ENCODE measurements at regions not wholly inside any gene's neighbourhood (a gene's known extent, or its start where the extent isn't known, plus 50 kb on each side); places are given as distances from the start of the nearest gene placed in this dataset.
"Not testable (repeated sequence)": the region's sequence is repeated elsewhere in the genome, so short reads cannot be mapped to it uniquely, and the experiment has no call there.

DNA sequence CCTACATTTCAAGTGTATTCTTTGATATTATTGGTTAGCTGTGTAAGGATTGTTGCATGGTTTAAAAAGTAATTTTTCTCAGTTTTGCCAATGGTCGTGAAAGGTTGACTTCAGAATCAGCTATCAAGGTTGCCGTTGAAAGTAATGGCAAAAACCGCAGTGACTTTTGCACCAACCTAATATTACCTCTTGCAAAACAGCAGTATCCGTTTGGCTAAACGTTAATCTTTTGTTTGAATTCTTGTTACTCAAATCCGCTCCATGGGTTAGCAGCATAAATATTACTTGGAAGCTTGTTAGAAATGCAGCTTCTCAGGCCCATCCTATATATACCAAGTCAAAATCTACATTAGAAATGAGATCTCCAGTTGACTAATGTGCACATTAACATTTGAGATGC lies 141.6 kb upstream of the PRSS12 start:
- POLR2A ChIA-PET, CTCF ChIA-PET: not testable (repeated sequence)

DNA sequence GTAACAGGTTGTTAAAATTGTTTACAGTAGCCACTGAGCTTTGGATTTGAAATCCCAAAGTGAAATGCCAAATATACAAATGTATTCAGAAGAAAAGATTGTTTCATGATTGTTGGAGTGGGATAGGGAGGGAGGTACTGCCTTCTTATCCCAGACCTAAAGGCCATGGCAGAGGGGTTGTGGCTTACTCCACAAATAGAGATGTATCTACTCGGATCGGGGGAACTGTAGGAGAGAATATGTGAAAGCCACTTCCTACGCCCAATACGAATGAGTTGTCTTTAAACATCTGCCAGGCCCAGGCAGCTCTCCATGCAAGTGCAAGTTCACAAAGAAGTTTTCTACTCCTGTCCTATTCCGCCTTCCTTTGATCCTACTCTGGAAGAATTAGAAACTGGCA lies 150.2 kb upstream of the PRSS12 start:
- POLR2A ChIA-PET, CTCF ChIA-PET: not testable (repeated sequence)

- POLR2A ChIA-PET, CTCF ChIA-PET: not testable (repeated sequence)
Observed at GRCh38 chr4:118504927-118505326, 152.1 kb upstream of the PRSS12 start.

- POLR2A ChIA-PET, result not testable (repeated sequence)
Observed at GRCh38 chr4:118505491-118505890, 152.7 kb upstream of the PRSS12 start.

GRCh38 chr4:118512870-118513269 lies 160.1 kb upstream of the PRSS12 start:
- POLR2A ChIA-PET, CTCF ChIA-PET: not testable (repeated sequence)

More at GRCh38 chr4:118505491-118505890, 152.7 kb upstream of the PRSS12 start:
- CTCF ChIA-PET, result not testable (repeated sequence)

- POLR2A ChIA-PET, CTCF ChIA-PET: not testable (repeated sequence)
Observed at GRCh38 chr4:118514332-118514731, 161.5 kb upstream of the PRSS12 start.

GRCh38 chr4:118516107-118516506 lies 163.3 kb upstream of the PRSS12 start:
- CTCF ChIA-PET, POLR2A ChIA-PET: not testable (repeated sequence)

DNA sequence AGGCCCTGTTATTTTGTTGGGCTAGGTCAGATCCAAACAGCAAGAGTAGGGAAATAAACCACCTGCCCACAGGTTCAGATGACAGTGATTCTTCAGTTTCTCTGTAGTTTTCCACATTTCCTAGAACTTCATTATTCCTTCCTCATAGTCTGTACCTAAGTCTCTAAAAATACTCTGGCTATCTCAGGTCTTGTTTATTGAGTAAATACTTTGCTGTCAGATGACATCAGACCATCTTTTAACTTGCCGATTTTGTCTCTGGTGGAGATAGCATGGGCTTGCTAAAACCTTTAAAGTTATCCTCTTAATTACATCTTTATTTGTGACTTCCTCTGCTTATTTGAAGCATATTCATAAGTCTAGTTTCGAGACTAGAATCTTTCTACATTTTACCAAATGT lies 155.1 kb upstream of the METTL14 start:
- POLR2A ChIA-PET, CTCF ChIA-PET: not testable (repeated sequence)

- POLR2A ChIA-PET, CTCF ChIA-PET: not testable (repeated sequence)
Observed at GRCh38 chr4:118531947-118532346, 153.2 kb upstream of the METTL14 start.

DNA sequence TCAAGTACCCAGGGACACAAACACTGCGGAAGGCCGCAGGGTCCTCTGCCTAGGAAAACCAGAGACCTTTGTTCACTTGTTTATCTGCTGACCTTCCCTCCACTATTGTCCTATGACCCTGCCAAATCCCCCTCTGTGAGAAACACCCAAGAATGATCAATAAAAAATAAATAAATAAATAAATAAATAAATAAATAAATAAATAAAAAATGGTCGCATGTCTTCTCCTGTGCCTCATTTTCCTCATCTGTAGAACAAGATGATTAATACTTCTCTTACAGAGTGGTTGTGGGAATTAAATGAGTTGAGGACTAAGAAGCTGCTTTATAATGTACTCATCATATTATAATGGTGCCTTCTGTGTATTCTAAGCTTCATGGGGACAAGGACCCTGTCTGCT lies 149.4 kb upstream of the METTL14 start:
- CTCF ChIA-PET, POLR2A ChIA-PET: not testable (repeated sequence)

GRCh38 chr4:118539412-118540077 lies 145.6 kb upstream of the METTL14 start:
- CTCF ChIA-PET, POLR2A ChIA-PET: not testable (repeated sequence)

DNA sequence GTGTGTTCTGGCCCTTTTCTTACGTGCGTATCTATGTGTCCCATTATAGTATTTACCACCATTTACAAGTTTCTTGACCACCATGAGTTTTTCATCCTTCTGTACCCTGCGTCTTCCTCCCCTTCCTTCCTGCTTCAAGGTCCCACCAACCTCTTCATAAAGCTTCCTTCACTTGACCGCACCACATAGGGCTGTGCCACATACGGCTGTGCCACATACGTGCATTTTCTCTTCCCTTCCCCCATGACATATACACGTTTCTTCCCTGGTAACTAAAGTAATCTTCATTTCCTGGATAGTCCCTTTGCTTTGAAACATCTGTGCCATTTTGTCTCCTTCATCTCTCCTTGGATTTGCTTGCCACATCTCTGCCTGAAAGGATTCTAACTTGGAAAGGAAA lies 128.6 kb upstream of the METTL14 start:
- CTCF ChIA-PET, POLR2A ChIA-PET: not testable (repeated sequence)

- POLR2A ChIA-PET, result no interaction called here
Observed at GRCh38 chr4:118557298-118557851, 127.8 kb upstream of the METTL14 start.

DNA sequence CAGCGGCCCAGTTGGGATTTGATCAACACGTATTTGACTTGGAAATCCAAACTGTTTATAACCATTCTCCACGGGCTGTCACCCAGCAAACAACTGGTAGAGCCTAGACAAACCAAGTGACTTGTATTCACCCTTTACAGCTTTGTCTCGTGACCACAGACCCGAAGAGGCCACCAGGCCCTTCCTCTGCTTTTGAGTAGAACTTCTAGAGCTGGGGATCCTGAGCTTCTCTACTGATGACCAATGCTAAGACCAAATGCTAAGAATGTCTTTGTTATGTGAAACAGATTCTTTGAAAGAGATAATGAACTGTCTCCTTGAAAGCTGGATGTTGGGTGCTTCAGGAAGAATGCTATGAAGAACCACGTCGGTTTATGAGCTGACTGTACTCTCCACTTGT lies 127.0 kb upstream of the METTL14 start:
- CTCF ChIA-PET, POLR2A ChIA-PET: not testable (repeated sequence)

More at GRCh38 chr4:118557298-118557851, 127.8 kb upstream of the METTL14 start:
- CTCF ChIA-PET, result no interaction called here

DNA sequence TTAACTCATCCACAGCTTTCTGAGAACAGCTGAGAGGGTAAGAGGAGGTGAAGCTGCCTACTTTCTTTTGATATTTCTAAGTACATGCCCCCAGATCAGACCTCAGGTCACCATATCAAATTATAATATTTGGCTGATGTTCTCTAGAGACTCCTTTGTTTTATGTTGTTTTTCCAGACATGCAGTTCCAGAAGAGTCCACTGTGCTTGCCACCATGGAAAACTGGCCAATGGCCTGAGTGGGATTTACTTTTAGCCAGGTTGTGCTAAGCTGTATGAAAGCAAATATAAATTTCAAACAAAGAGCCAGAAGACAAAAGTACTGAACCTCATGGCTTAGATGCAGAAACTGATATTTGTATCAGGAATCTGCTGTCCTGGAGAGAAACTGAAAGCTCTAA lies 123.6 kb upstream of the METTL14 start:
- POLR2A ChIA-PET, CTCF ChIA-PET: not testable (repeated sequence)

GRCh38 chr4:118566003-118566513 lies 119.1 kb upstream of the METTL14 start:
- POLR2A ChIA-PET, CTCF ChIA-PET: not testable (repeated sequence)

GRCh38 chr4:118572991-118573390 lies 112.2 kb upstream of the METTL14 start:
- POLR2A ChIA-PET, CTCF ChIA-PET: not testable (repeated sequence)

GRCh38 chr4:118574251-118574913 lies 110.8 kb upstream of the METTL14 start:
- CTCF ChIA-PET, POLR2A ChIA-PET: not testable (repeated sequence)

GRCh38 chr4:118575057-118575456 lies 110.1 kb upstream of the METTL14 start:
- CTCF ChIA-PET, POLR2A ChIA-PET: not testable (repeated sequence)

- POLR2A ChIA-PET, result not testable (repeated sequence)
Observed at GRCh38 chr4:118575726-118576125, 109.5 kb upstream of the METTL14 start.

GRCh38 chr4:118576709-118577219 lies 108.4 kb upstream of the METTL14 start:
- CTCF ChIA-PET, POLR2A ChIA-PET: not testable (repeated sequence)

More at GRCh38 chr4:118575726-118576125, 109.5 kb upstream of the METTL14 start:
- CTCF ChIA-PET, result not testable (repeated sequence)
